ENCODE measurements at regions not wholly inside any gene's neighbourhood (a gene's known extent, or its start where the extent isn't known, plus 50 kb on each side); places are given as distances from the start of the nearest gene placed in this dataset.

DNA sequence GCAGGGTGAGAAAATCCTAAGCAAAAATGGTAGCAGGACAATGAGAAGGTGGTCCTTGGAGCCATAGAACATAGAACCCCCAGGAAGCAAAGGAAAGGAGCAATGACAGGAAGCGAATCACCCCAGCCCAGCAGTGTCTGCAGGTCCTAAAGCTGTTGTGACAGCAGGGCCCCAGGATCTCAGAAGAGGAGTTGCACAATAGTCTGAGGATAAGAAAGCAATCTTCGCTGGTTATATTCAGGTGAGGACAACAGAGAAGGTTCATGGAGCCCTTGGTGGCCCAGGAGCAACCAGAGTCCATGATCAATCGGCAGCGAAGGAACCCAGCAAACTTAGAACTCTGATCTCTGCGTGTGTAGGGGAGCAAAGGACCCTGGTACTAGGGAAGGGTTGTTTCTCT is 234.8 kb upstream of the IRX2 start:
- TF ChIP-seq, protein P1, sequence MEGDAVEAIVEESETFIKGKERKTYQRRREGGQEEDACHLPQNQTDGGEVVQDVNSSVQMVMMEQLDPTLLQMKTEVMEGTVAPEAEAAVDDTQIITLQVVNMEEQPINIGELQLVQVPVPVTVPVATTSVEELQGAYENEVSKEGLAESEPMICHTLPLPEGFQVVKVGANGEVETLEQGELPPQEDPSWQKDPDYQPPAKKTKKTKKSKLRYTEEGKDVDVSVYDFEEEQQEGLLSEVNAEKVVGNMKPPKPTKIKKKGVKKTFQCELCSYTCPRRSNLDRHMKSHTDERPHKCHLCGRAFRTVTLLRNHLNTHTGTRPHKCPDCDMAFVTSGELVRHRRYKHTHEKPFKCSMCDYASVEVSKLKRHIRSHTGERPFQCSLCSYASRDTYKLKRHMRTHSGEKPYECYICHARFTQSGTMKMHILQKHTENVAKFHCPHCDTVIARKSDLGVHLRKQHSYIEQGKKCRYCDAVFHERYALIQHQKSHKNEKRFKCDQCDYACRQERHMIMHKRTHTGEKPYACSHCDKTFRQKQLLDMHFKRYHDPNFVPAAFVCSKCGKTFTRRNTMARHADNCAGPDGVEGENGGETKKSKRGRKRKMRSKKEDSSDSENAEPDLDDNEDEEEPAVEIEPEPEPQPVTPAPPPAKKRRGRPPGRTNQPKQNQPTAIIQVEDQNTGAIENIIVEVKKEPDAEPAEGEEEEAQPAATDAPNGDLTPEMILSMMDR (IDR thresholded peaks at IDR 0.05): no peak
- TF ChIP-seq POLR2A (IDR thresholded peaks at IDR 0.05): no peak
